HEK293T (cell line): ENCODE measurements at regions not wholly inside any gene's neighbourhood (a gene's known extent, or its start where the extent isn't known, plus 50 kb on each side); places are given as distances from the start of the nearest gene placed in this dataset.

ENCODE experiments used
- ARNT ChIP-seq: fragments of 450-650 bp; IDR thresholded peaks from 2 replicates; pipeline ENCODE4 v1.6.1; 2017; ENCODE audit warnings: mild to moderate bottlenecking
- FOXA1 ChIP-seq: fragments of 450-650 bp; IDR thresholded peaks from 2 replicates; pipeline ENCODE4 v1.6.1; 2016; ENCODE audit warnings: mild to moderate bottlenecking
- FOXM1 ChIP-seq: fragments of 450-650 bp; IDR thresholded peaks from 2 replicates; pipeline ENCODE4 v1.6.1; 2017; ENCODE audit warnings: mild to moderate bottlenecking, borderline replicate concordance
- SP1 ChIP-seq: fragments of 450-650 bp; IDR thresholded peaks from 2 replicates; pipeline ENCODE4 v1.6.1; 2017
- SUZ12 ChIP-seq: fragments of 450-650 bp; IDR thresholded peaks from 2 replicates; pipeline ENCODE4 v1.6.1; 2016; ENCODE audit warnings: mild to moderate bottlenecking
- TARDBP ChIP-seq: fragments of 450-650 bp; IDR thresholded peaks from 2 replicates; pipeline ENCODE4 v1.6.1; 2016
- ZNF384 ChIP-seq: fragments of 450-650 bp; IDR thresholded peaks from 2 replicates; pipeline ENCODE4 v1.6.1; 2016

DNA sequence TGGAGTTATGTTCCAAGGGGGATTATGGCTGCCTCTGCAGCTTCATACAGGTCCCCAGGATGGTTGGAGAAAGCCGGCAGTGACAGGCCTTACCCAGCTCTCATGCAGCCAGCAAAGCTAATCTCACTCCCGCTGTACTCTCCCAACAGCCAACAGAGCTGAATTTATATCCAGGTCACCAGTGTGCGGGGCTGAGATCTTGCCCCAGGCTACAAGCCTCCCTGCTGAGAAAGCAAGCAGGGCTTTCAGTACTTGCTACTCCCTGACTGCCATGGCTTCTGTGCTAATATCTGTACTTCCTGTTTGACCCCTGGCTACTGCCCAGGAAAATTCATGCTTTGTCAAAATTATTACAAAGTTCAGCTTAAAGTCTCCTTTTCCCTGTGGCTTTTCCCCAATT is 92.9 kb downstream of the ATP23 start:
- TF ChIP-seq FOXM1 (no peak), FOXA1 (no peak), SP1 (no peak), SUZ12 (no peak), ZNF384 (no peak), TARDBP (no peak), ARNT (no peak)
